KBM-7 (cell line): ENCODE measurements at regions not wholly inside any gene's neighbourhood (a gene's known extent, or its start where the extent isn't known, plus 50 kb on each side); places are given as distances from the start of the nearest gene placed in this dataset.

Experiments
- DNase-seq: peaks from one replicate; pipeline ENCODE4 v3.0.0-alpha.2; 2015
- in situ Hi-C: fragments of 300-500 bp; cut with MboI; formaldehyde crosslinking; loops from 2 replicates; pipeline ENCODE4 v1.14.3; 2020; ENCODE audit warnings: low sequenced_read_pairs, low pct_unique_long_range_greater_than_20kb, mixed read lengths

- in situ Hi-C loops, result no loop called here
- DNase-seq, result no peak
Observed at GRCh38 chr7:46741181-46741580, 820.1 kb upstream of the IGFBP3 start.

GRCh38 chr7:46739518-46740234, 818.6 kb upstream of the IGFBP3 start:
- in situ Hi-C loops, result no loop called here
- no peak for DNase-seq

- no peak for DNase-seq
- in situ Hi-C loops, result no loop called here
Observed at GRCh38 chr7:46738796-46739195, 817.7 kb upstream of the IGFBP3 start.

- in situ Hi-C loops, result no loop called here
- DNase-seq, result no peak
Observed at GRCh38 chr7:46738165-46738564, 817.1 kb upstream of the IGFBP3 start.

GRCh38 chr7:46725838-46726237, 804.8 kb upstream of the IGFBP3 start:
- in situ Hi-C loops, result no loop called here
- DNase-seq, result no peak

GRCh38 chr7:46725136-46725535, 804.1 kb upstream of the IGFBP3 start:
- in situ Hi-C loops, result no loop called here
- DNase-seq, result no peak

- in situ Hi-C loops, result no loop called here
- no peak for DNase-seq
Observed at GRCh38 chr7:46723742-46724141, 802.7 kb upstream of the IGFBP3 start.

GRCh38 chr7:46723003-46723402, 801.9 kb upstream of the IGFBP3 start:
- no peak for DNase-seq
- in situ Hi-C loops, result no loop called here

GRCh38 chr7:46720761-46721160, 799.7 kb upstream of the IGFBP3 start:
- no peak for DNase-seq
- in situ Hi-C loops, result no loop called here

GRCh38 chr7:46719616-46720015, 798.5 kb upstream of the IGFBP3 start:
- DNase-seq, result no peak

GRCh38 chr7:46716926-46717325, 795.9 kb upstream of the IGFBP3 start:
- in situ Hi-C loops, result no loop called here
- no peak for DNase-seq

More at GRCh38 chr7:46719616-46720015, 798.5 kb upstream of the IGFBP3 start:
- in situ Hi-C loops, result no loop called here

- in situ Hi-C loops, result no loop called here
- DNase-seq, result no peak
Observed at GRCh38 chr7:46715579-46715978, 794.5 kb upstream of the IGFBP3 start.

GRCh38 chr7:46714904-46715303, 793.8 kb upstream of the IGFBP3 start:
- in situ Hi-C loops, result no loop called here
- no peak for DNase-seq

- in situ Hi-C loops, result no loop called here
- DNase-seq, result no peak
Observed at GRCh38 chr7:46713868-46714596, 793.0 kb upstream of the IGFBP3 start.

GRCh38 chr7:46710927-46711326, 789.9 kb upstream of the IGFBP3 start:
- in situ Hi-C loops, result no loop called here
- DNase-seq, result no peak

- no peak for DNase-seq
- in situ Hi-C loops, result no loop called here
Observed at GRCh38 chr7:46707973-46708372, 786.9 kb upstream of the IGFBP3 start.

GRCh38 chr7:46705386-46706255, 784.5 kb upstream of the IGFBP3 start:
- no peak for DNase-seq
- in situ Hi-C loops, result no loop called here

GRCh38 chr7:46696741-46697140, 775.7 kb upstream of the IGFBP3 start:
- no peak for DNase-seq
- in situ Hi-C loops, result no loop called here

GRCh38 chr7:46695051-46695708, 774.1 kb upstream of the IGFBP3 start:
- DNase-seq, result no peak

More at GRCh38 chr7:46695051-46695708, 774.1 kb upstream of the IGFBP3 start:
- in situ Hi-C loops, result no loop called here
